PC-3 (cell line): ENCODE measurements at regions not wholly inside any gene's neighbourhood (a gene's known extent, or its start where the extent isn't known, plus 50 kb on each side); places are given as distances from the start of the nearest gene placed in this dataset.

Experiments used
- CTCF ChIP-seq: fragments of 300-600 bp; sonication (generic); conservative IDR thresholded peaks from 2 replicates; pipeline ENCODE4 v1.5.1; 2017; ENCODE audit warnings: antibody characterized with exemption, low read depth, mild to moderate bottlenecking, low read length
- EZH2 ChIP-seq: fragments of 300-600 bp; sonication (generic); IDR thresholded peaks from one replicate; pipeline ENCODE4 v1.6.1; 2017; ENCODE audit warnings: antibody characterized with exemption, mild to moderate bottlenecking, low read length; ENCODE audit not compliant: unreplicated experiment

- TF ChIP-seq CTCF (no peak), EZH2 (no peak)
These were observed 231.3 kb upstream of the S100G start for GRCh38 chrX:16418650-16419049.
